K562 (cell line): ENCODE measurements at regions not wholly inside any gene's neighbourhood (a gene's known extent, or its start where the extent isn't known, plus 50 kb on each side); places are given as distances from the start of the nearest gene placed in this dataset.

ENCODE experiments used
- ATAC-seq: fragments of 200-7000 bp; cut with Tn5 transposase; 3 replicates; pipeline ENCODE4 v1.9.1; 2020; ENCODE audit warnings: moderate library complexity
- BruUV-seq: library from RNA; stranded (reverse); fragments of 400-500 nt; replicated peaks from 2 replicates; lab custom pipeline; 2021; lab: Mats Ljungman, UMichigan
- CTCF ChIA-PET: fragments of 300-600 bp; formaldehyde crosslinking; extraction: SDS; loops from one replicate; lab custom pipeline; 2021; ENCODE audit warnings: low intra/inter-chr PET ratio; lab: Yijun Ruan, JAX
- POLR2A ChIA-PET: fragments of 300-600, 350-650 bp; sonication (Branson Sonifier 250); formaldehyde crosslinking; extraction: SDS; loops from one replicate; lab custom pipeline; 2021; ENCODE audit warnings: antibody characterized with exemption, inconsistent platforms; lab: Yijun Ruan, JAX
- DNase-seq, 4 experiments: peaks; one replicate each; pipeline versions ENCODE4 v3.0.0 to v3.0.0-alpha.2; 2011 to 2018; ENCODE audit warnings: low spot score in 3 of 4, mixed read lengths in 3 of 4; ENCODE audit errors: extremely low read depth in 1 of 4
- FAIRE-seq: peaks from 2 replicates; lab custom pipeline; 2011; peaks lifted over from hg19 to GRCh38; lab: Jason Lieb, UNC
- H2AFZ ChIP-seq: 2 replicates; pipeline ENCODE4 v1.6.0; 2011; ENCODE audit warnings: low read depth, low read length, control low read depth, inconsistent platforms
- H3K27ac ChIP-seq: fragments of 200-600 bp; 3 replicates; pipeline ENCODE4 v1.8.0; 2011; ENCODE audit warnings: low read depth, mild to moderate bottlenecking, control low read depth, inconsistent platforms, low read length, moderate library complexity, mixed read lengths; ENCODE audit errors: extremely low read depth
- H3K27me3 ChIP-seq, 2 experiments: fragments of 300-600 bp in 1 of 2; 2 replicates in 1 of 2; 3 replicates in 1 of 2; pipeline versions ENCODE4 v1.6.0 to v1.8.0; 2011; ENCODE audit warnings: inconsistent platforms in 2 of 2, low read length in 2 of 2, mild to moderate bottlenecking in 1 of 2, mixed read lengths in 1 of 2, moderate library complexity in 1 of 2; ENCODE audit not compliant: control insufficient read depth in 2 of 2, insufficient read depth in 2 of 2
- H3K36me3 ChIP-seq: fragments of 300-600 bp; 3 replicates; pipeline ENCODE4 v1.8.0; 2011; ENCODE audit warnings: mild to moderate bottlenecking, low read length, inconsistent platforms; ENCODE audit not compliant: control insufficient read depth, insufficient read depth
- H3K4me1 ChIP-seq, 2 experiments: fragments of 200-600 bp in 1 of 2; replicated peaks in 1 of 2; 2 replicates in 1 of 2; 3 replicates in 1 of 2; pipeline versions ENCODE4 v1.5.1 to v1.8.0; 2011; ENCODE audit warnings: inconsistent platforms in 2 of 2, low read length in 2 of 2, mild to moderate bottlenecking in 1 of 2, mixed read lengths in 1 of 2, moderate library complexity in 1 of 2; ENCODE audit not compliant: control insufficient read depth in 2 of 2, insufficient read depth in 2 of 2
- H3K4me2 ChIP-seq: 2 replicates; pipeline ENCODE4 v1.6.1; 2011; ENCODE audit warnings: low read length, control low read depth, inconsistent platforms, mixed read lengths; ENCODE audit not compliant: insufficient read depth
- H3K4me3 ChIP-seq: fragments of 200-600 bp; sonication (generic), shearing (Covaris generic); 2 replicates; pipeline ENCODE4 v1.5.1; 2016; ENCODE audit warnings: control low read depth, inconsistent platforms
- H3K79me2 ChIP-seq: fragments of 200-600 bp; 3 replicates; pipeline ENCODE4 v1.8.0; 2011; ENCODE audit warnings: low read length, inconsistent platforms; ENCODE audit not compliant: control insufficient read depth, insufficient read depth
- H3K9ac ChIP-seq, 2 experiments: 2 replicates each; pipeline versions ENCODE4 v1.6.0 to v1.6.1; 2011; ENCODE audit warnings: low read depth in 2 of 2, low read length in 2 of 2, control low read depth in 1 of 2, inconsistent platforms in 1 of 2, mild to moderate bottlenecking in 1 of 2, mixed read lengths in 1 of 2; ENCODE audit not compliant: insufficient read depth in 1 of 2
- H3K9me1 ChIP-seq: one replicate; pipeline ENCODE4 v1.6.0; 2011; ENCODE audit warnings: inconsistent platforms, mild to moderate bottlenecking, low read length, moderate library complexity; ENCODE audit not compliant: control insufficient read depth, insufficient read depth
- H3K9me3 ChIP-seq: replicated peaks from 2 replicates; pipeline ENCODE4 v1.5.1; 2011; ENCODE audit warnings: low read depth, low read length, inconsistent platforms; ENCODE audit not compliant: control insufficient read depth, insufficient read depth
- H4K20me1 ChIP-seq: replicated peaks from 2 replicates; pipeline ENCODE4 v1.6.1; 2011; ENCODE audit warnings: low read length, inconsistent platforms, mixed read lengths; ENCODE audit not compliant: control insufficient read depth, insufficient read depth
- COPS2 ChIP-seq: fragments of 450-650 bp; conservative IDR thresholded peaks from 2 replicates; pipeline ENCODE4 v1.6.1; 2016; ENCODE audit warnings: mild to moderate bottlenecking, moderate library complexity
- CREB1 ChIP-seq, 2 experiments: sonication (generic) in 1 of 2; formaldehyde crosslinking in 1 of 2; IDR thresholded peaks; 2 replicates each; pipeline versions ENCODE4 v1.6.1 to v1.8.0; 2012 to 2022; ENCODE audit warnings: inconsistent platforms in 1 of 2, mild to moderate bottlenecking in 1 of 2, missing genetic modification reagents in 1 of 2, moderate library complexity in 1 of 2
- E2F1 ChIP-seq: sonication (generic); formaldehyde crosslinking; IDR thresholded peaks from 2 replicates; pipeline ENCODE4 v1.8.1; 2023; ENCODE audit warnings: mild to moderate bottlenecking, missing genetic modification reagents, moderate library complexity
- FOS ChIP-seq: IDR thresholded peaks from 3 replicates; pipeline ENCODE4 v1.6.1; 2011; ENCODE audit not compliant: insufficient read length; ENCODE audit errors: extremely low read depth
- HNRNPLL ChIP-seq: fragments of 200-400 bp; formaldehyde crosslinking; IDR thresholded peaks from 2 replicates; pipeline ENCODE4 v1.6.1; 2017; ENCODE audit warnings: low read length, low read depth, mild to moderate bottlenecking; ENCODE audit not compliant: poor library complexity, severe bottlenecking
- NFATC3 ChIP-seq: fragments of 450-650 bp; IDR thresholded peaks from 2 replicates; pipeline ENCODE4 v1.6.1; 2017; ENCODE audit warnings: mild to moderate bottlenecking
- POLR2G ChIP-seq: fragments of 200-400 bp; formaldehyde crosslinking; IDR thresholded peaks from 2 replicates; pipeline ENCODE4 v1.6.1; 2017; ENCODE audit warnings: low read depth, mild to moderate bottlenecking, antibody characterized with exemption, low read length, moderate library complexity
- POLR3A ChIP-seq: IDR thresholded peaks from 2 replicates; pipeline ENCODE4 v1.6.1; 2011; ENCODE audit warnings: borderline replicate concordance, mild to moderate bottlenecking, moderate library complexity; ENCODE audit not compliant: insufficient read length, insufficient read depth; ENCODE audit errors: extremely low read depth
- PRPF4 ChIP-seq: fragments of 200-400 bp; formaldehyde crosslinking; IDR thresholded peaks from one replicate; pipeline ENCODE4 v1.6.1; 2017; ENCODE audit warnings: low read length, low read depth, mild to moderate bottlenecking; ENCODE audit not compliant: insufficient read depth, poor library complexity, severe bottlenecking
- RBFOX2 ChIP-seq: fragments of 200-400 bp; formaldehyde crosslinking; IDR thresholded peaks from 2 replicates; pipeline ENCODE4 v1.6.1; 2017; ENCODE audit warnings: low read depth, mild to moderate bottlenecking, low read length, moderate library complexity
- ZFP36 ChIP-seq: fragments of 150-350 bp; IDR thresholded peaks from 2 replicates; pipeline ENCODE4 v1.6.1; 2018; ENCODE audit warnings: low read length, low read depth; ENCODE audit not compliant: partially characterized antibody
- ZNF347 ChIP-seq: fragments of 450-650 bp; formaldehyde crosslinking; IDR thresholded peaks from 2 replicates; pipeline ENCODE4 v1.4.0; 2020; ENCODE audit warnings: low read depth, mild to moderate bottlenecking, moderate library complexity
- ZNF699 ChIP-seq: fragments of 250-450 bp; sonication (Bioruptor Pico); IDR thresholded peaks from 2 replicates; pipeline ENCODE4 v1.8.0; 2021; ENCODE audit warnings: mild to moderate bottlenecking, moderate library complexity; ENCODE audit not compliant: insufficient replicate concordance
- WGBS: fragments of 100-300 bp; shearing (Covaris generic); methylation state at CpG from one replicate; pipeline ENCODE4 v1.1.6; 2016; ENCODE audit warnings: low coverage, mixed read lengths; ENCODE audit not compliant: insufficient coverage; ENCODE audit errors: missing lambda C conversion rate; 5-methylcytosine and 5-hydroxymethylcytosine counted together
- in situ Hi-C: fragments of 300-500 bp; cut with MboI; formaldehyde crosslinking; loops from 4 replicates; pipeline ENCODE4 v1.15.0; 2018; ENCODE audit warnings: inconsistent platforms, mixed read lengths
- intact Hi-C: fragments of 100-400 bp; cut with micrococcal nuclease; formaldehyde crosslinking; loops from 2 replicates; pipeline ENCODE4 v1.14.2; 2022

DNA sequence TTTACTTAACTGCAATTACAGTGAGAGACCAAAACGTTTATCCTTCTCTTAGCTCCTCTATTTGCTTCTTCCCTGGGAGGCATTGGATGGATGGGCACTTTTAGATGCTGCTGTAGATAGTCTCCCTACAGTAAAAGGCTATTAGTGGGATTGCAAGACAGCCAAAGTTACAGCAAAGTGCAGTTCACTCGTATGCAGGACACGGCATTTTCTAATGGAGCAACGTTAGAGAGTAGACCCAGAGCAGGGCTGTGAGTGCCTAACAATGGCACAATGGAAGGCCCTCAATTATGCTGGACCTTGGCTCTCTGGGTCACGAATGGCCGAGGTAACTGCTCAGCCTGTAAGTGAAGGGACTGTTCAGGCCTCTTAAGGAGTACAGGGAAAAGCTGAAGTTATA, 605.8 kb upstream of the NOX3 start:
- intact Hi-C loops = no loop called here
- Histone ChIP-seq H3K9me3 (no peaks in the 10 kb centered on the region), H3K4me2 (no peak overlapping the region), H3K9me1 (no peaks in the 10 kb centered on the region), H3K79me2 (no peaks in the 10 kb centered on the region), H4K20me1 (no peaks in the 10 kb centered on the region), H3K4me1 (no peaks in the 10 kb centered on the region), H2AFZ (no peak overlapping the region), H3K27me3 (no peaks in the 10 kb centered on the region), H3K9ac (no peak overlapping the region), H3K27ac (no peak overlapping the region), H3K4me3 (no peak overlapping the region), H3K36me3 (no peaks in the 10 kb centered on the region)
- ChIA-PET POLR2A (no interaction called here), CTCF (no interaction called here)
- DNase-seq (no peak), ATAC-seq (no peak), FAIRE-seq (no peak)
- in situ Hi-C loops = no loop called here
- no TSS peak for BruUV-seq
- TF ChIP-seq ZNF699 (CRISPR knock-in tag) (no peak), NFATC3 (no peak), E2F1 (CRISPR knock-in tag) (no peak), FOS (no peak), HNRNPLL (no peak), POLR3A (no peak), CREB1 (IDR thresholded peaks at IDR 0.05) (no peak), CREB1 (CRISPR knock-in tag; IDR thresholded peaks at IDR 0.05) (no peak), POLR2G (no peak), COPS2 (no peak), ZNF347 (no peak), RBFOX2 (no peak), ZFP36 (no peak), PRPF4 (no peak)
- 0% methylated on average over 6 of the region's 6 CpGs for WGBS
